B cell (primary cell): ENCODE measurements at regions not wholly inside any gene's neighbourhood (a gene's known extent, or its start where the extent isn't known, plus 50 kb on each side); places are given as distances from the start of the nearest gene placed in this dataset.

ENCODE experiments used
- ATAC-seq: fragments of 200-7000 bp; cut with Tn5 transposase; one replicate; pipeline ENCODE4 v1.10.0; 2021; ENCODE audit warnings: low read depth, mild to moderate bottlenecking, moderate number of reproducible peaks, moderate library complexity
- CTCF ChIA-PET: fragments of 350-600 bp; sonication (Branson Sonifier 250); formaldehyde crosslinking; loops from one replicate; lab custom pipeline; 2021; ENCODE audit warnings: antibody characterized with exemption, inconsistent platforms; lab: Charles Lee
- POLR2A ChIA-PET: fragments of 350-600 bp; sonication (Branson Sonifier 250); formaldehyde crosslinking; loops from one replicate; lab custom pipeline; 2021; ENCODE audit warnings: antibody characterized with exemption; lab: Charles Lee
- DNase-seq: peaks from one replicate; pipeline ENCODE4 v3.0.0; 2013
- H2AFZ ChIP-seq: 2 replicates; pipeline ENCODE4 v1.6.1; 2012; ENCODE audit warnings: mild to moderate bottlenecking, low read depth, low read length; ENCODE audit not compliant: insufficient read depth, poor library complexity, severe bottlenecking
- H3K27ac ChIP-seq, 2 donors: 1 replicate in 1 of 2; 2 replicates in 1 of 2; pipeline ENCODE4 v1.5.1; 2012 to 2013; ENCODE audit warnings: low read length in 2 of 2, mild to moderate bottlenecking in 2 of 2, moderate library complexity in 1 of 2
- H3K27me3 ChIP-seq, 4 experiments: fragments of 200-600 bp in 1 of 4; sonication (generic) in 1 of 4; replicated peaks in 1 of 4; 1 replicate in 2 of 4; 2 replicates in 2 of 4; pipeline versions ENCODE4 v1.6.1 to v1.7.0; 2013 to 2016; ENCODE audit warnings: low read length in 3 of 4, mild to moderate bottlenecking in 2 of 4, mixed read lengths in 1 of 4, moderate library complexity in 1 of 4; ENCODE audit not compliant: insufficient read depth in 4 of 4, control insufficient read depth in 3 of 4; ENCODE audit errors: control extremely low read depth in 1 of 4
- H3K36me3 ChIP-seq, 2 experiments: replicated peaks in 1 of 2; 1 replicate in 1 of 2; 2 replicates in 1 of 2; pipeline versions ENCODE4 v1.6.1 to v1.7.1; 2013; ENCODE audit warnings: low read length in 1 of 2; ENCODE audit not compliant: insufficient read depth in 2 of 2, control insufficient read depth in 1 of 2; ENCODE audit errors: control extremely low read depth in 1 of 2, extremely low read depth in 1 of 2
- H3K4me1 ChIP-seq, 2 donors: fragments of 200-600 bp in 1 of 2; sonication (generic) in 1 of 2; 1 replicate in 1 of 2; 2 replicates in 1 of 2; pipeline versions ENCODE4 v1.5.1 to v1.6.1; 2013 to 2017; ENCODE audit warnings: low read length in 2 of 2; ENCODE audit not compliant: control insufficient read depth in 2 of 2, insufficient read depth in 2 of 2
- H3K4me2 ChIP-seq: replicated peaks from 2 replicates; pipeline ENCODE3; 2012; ENCODE audit warnings: mild to moderate bottlenecking, low read depth, low read length; ENCODE audit not compliant: poor library complexity, severe bottlenecking
- H3K4me3 ChIP-seq, 5 experiments: fragments of 200-600 bp in 1 of 5; sonication (generic) in 1 of 5; 1 replicate in 3 of 5; 2 replicates in 2 of 5; pipeline versions ENCODE4 v1.5.1 to v1.7.0; 2011 to 2016; ENCODE audit warnings: low read length in 4 of 5, mild to moderate bottlenecking in 4 of 5, low read depth in 2 of 5, control low read depth in 1 of 5, moderate library complexity in 1 of 5; ENCODE audit not compliant: insufficient read depth in 1 of 5; ENCODE audit errors: control extremely low read depth in 1 of 5, extremely low read depth in 1 of 5
- H3K79me2 ChIP-seq: fragments of 200-600 bp; sonication (generic); one replicate; pipeline ENCODE4 v1.6.0; 2016; ENCODE audit warnings: low read length; ENCODE audit not compliant: control insufficient read depth, insufficient read depth
- H3K9ac ChIP-seq: fragments of 200-600 bp; sonication (generic); 2 replicates; pipeline ENCODE4 v1.6.1; 2017; ENCODE audit warnings: mild to moderate bottlenecking, low read length, moderate library complexity
- H3K9me3 ChIP-seq, 3 donors: one replicate each; pipeline versions ENCODE4 v1.6.1 to v1.7.1; 2013; ENCODE audit warnings: low read length in 2 of 3; ENCODE audit not compliant: control insufficient read depth in 2 of 3, insufficient read depth in 1 of 3; ENCODE audit errors: control extremely low read depth in 1 of 3
- H4K20me1 ChIP-seq: 2 replicates; pipeline ENCODE4 v1.6.0; 2012; ENCODE audit warnings: mild to moderate bottlenecking, low read length; ENCODE audit not compliant: insufficient read depth, control insufficient read depth, poor library complexity, severe bottlenecking
- H3K27ac Mint-ChIP-seq: one replicate; pipeline ENCODE4 v1.8.0; 2021; ENCODE audit warnings: mixed read lengths
- H3K27me3 Mint-ChIP-seq: one replicate; pipeline ENCODE4 v1.8.0; 2021; ENCODE audit warnings: mixed read lengths
- H3K4me1 Mint-ChIP-seq: one replicate; pipeline ENCODE4 v1.8.0; 2021; ENCODE audit warnings: mixed read lengths
- H3K4me3 Mint-ChIP-seq: one replicate; pipeline ENCODE4 v1.8.0; 2021; ENCODE audit warnings: mixed read lengths
- H3K9me3 Mint-ChIP-seq: one replicate; pipeline ENCODE4 v1.8.0; 2022; ENCODE audit warnings: mixed read lengths; ENCODE audit not compliant: insufficient read depth
- CTCF ChIP-seq: fragments of 200-600 bp; IDR thresholded peaks from one replicate; pipeline ENCODE4 v1.8.0; 2022; ENCODE audit warnings: antibody characterized with exemption, mild to moderate bottlenecking
- EZH2 ChIP-seq: IDR thresholded peaks from 2 replicates; pipeline ENCODE4 v1.6.1; 2012; ENCODE audit warnings: borderline replicate concordance, low read depth, mild to moderate bottlenecking, moderate library complexity, low read length; ENCODE audit not compliant: insufficient read depth, poor library complexity, severe bottlenecking
- WGBS: methylation state at CpG from one replicate; pipeline ENCODE4 v1.1.5; 2013; ENCODE audit warnings: missing lambda C conversion rate; ENCODE audit not compliant: insufficient coverage; 5-methylcytosine and 5-hydroxymethylcytosine counted together
- intact Hi-C: fragments of 100-400 bp; cut with micrococcal nuclease; formaldehyde crosslinking; loops from one replicate; pipeline ENCODE4 v1.10.0; 2022

- Mint-ChIP-seq H3K4me3 (no peak overlapping the region), H3K9me3 (no peaks in the 10 kb centered on the region), H3K4me1 (no peaks in the 10 kb centered on the region), H3K27ac (no peak overlapping the region), H3K27me3 (no peaks in the 10 kb centered on the region)
- ATAC-seq (no peak), DNase-seq (no peak)
- Histone ChIP-seq H3K4me1 (no peaks in the 10 kb centered on the region), H3K9me3 (no peaks in the 10 kb centered on the region), H2AFZ (no peak overlapping the region), H3K4me3 (no peak overlapping the region), H3K27ac (no peak overlapping the region), H3K79me2 (no peaks in the 10 kb centered on the region), H4K20me1 (no peaks in the 10 kb centered on the region), H3K36me3 (no peaks in the 10 kb centered on the region), H3K4me2 (no peak overlapping the region), H3K27me3 (no peaks in the 10 kb centered on the region), H3K9ac (no peak overlapping the region)
- WGBS, result 69% methylated on average over 3 of the region's 5 CpGs
- no peak for TF ChIP-seq CTCF
- no peak for TF ChIP-seq EZH2
- ChIA-PET POLR2A (no interaction called here), CTCF (no interaction called here)
- intact Hi-C loops, result no loop called here
Measured at GRCh38 chr4:23959396-23960148, 69.7 kb upstream of the PPARGC1A start.

GRCh38 chr4:23958749-23959148 lies 68.9 kb upstream of the PPARGC1A start:
- Histone ChIP-seq H3K9me3 (no peaks in the 10 kb centered on the region), H3K4me3 (no peak overlapping the region), H4K20me1 (no peaks in the 10 kb centered on the region), H3K27me3 (no peaks in the 10 kb centered on the region), H3K36me3 (no peaks in the 10 kb centered on the region), H2AFZ (no peak overlapping the region), H3K9ac (no peak overlapping the region), H3K27ac (no peak overlapping the region), H3K4me1 (no peaks in the 10 kb centered on the region), H3K4me2 (no peak overlapping the region), H3K79me2 (no peaks in the 10 kb centered on the region)
- CTCF ChIA-PET, result no interaction called here
- Mint-ChIP-seq H3K27ac (no peak overlapping the region), H3K4me1 (no peaks in the 10 kb centered on the region), H3K4me3 (no peak overlapping the region), H3K9me3 (no peaks in the 10 kb centered on the region), H3K27me3 (no peaks in the 10 kb centered on the region)
- POLR2A ChIA-PET, result no interaction called here
- no peak for ATAC-seq
- no CpG with 5 or more reads among the region's 2 CpGs for WGBS
- TF ChIP-seq EZH2 (no peak), CTCF (no peak)
- DNase-seq, result no peak
- intact Hi-C loops, result no loop called here
